ENCODE measurements at regions not wholly inside any gene's neighbourhood (a gene's known extent, or its start where the extent isn't known, plus 50 kb on each side); places are given as distances from the start of the nearest gene placed in this dataset.

DNA sequence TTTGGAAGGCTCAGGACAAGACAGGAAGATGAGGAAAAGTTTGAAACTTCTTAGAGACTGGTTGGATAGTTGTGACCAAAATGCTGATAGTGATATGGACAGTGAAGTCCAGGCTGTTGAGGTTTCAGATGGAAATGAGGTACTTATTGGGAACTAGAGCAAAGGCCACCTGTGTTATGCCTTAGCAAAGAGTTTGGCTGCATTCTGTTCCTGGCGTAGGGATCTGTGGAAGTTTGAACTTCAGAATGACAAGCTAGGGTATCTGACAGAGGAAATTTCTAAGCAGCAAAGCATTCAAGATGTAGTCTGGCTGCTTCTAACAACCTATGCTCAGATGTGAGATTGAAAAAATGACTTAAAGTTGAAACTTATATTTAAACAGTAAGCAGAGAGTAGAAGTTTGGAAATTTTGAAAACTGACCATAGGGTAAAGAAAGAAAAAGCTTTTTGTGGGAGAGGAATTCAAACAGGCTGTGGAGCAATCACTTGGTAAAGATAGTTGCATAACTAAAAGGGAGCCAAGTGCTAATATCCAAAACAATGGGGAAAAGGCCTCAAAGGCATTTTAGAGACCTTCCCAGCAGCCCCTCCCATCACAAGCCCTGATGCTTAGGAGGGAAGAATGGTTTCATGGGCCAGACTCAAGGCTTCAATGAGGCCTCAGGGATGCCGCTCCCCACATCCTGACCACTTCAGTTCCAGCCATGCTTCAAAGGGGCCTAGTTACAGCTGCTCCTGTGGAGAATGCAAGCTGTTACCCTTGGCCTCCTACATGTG, 415.1 kb downstream of the INHBA start:
- DNase-seq (ENCODE audit: unreplicated experiment) = no peak

GRCh38 chr7:41280491-41280890, 422.4 kb downstream of the INHBA start:
- Mint-ChIP-seq H3K36me3 (ENCODE audit: insufficient read depth, unreplicated experiment) (no peaks in the 10 kb centered on the region), H3K4me3 (ENCODE audit: unreplicated experiment) (no peak overlapping the region), H3K4me1 (ENCODE audit: insufficient read depth, unreplicated experiment) (no peaks in the 10 kb centered on the region), H3K27ac (ENCODE audit: low read depth, unreplicated experiment) (no peak overlapping the region), H3K27me3 (ENCODE audit: insufficient read depth, unreplicated experiment) (no peaks in the 10 kb centered on the region), H3K9me3 (ENCODE audit: unreplicated experiment) (no peaks in the 10 kb centered on the region)
- CTCF ChIA-PET = interaction anchor here (0.6 kb wide), 1 partner anchor 345 kb away, joined by 5 read pairs; no protein-coding TSS in a partner anchor
- TF ChIP-seq, protein P1, sequence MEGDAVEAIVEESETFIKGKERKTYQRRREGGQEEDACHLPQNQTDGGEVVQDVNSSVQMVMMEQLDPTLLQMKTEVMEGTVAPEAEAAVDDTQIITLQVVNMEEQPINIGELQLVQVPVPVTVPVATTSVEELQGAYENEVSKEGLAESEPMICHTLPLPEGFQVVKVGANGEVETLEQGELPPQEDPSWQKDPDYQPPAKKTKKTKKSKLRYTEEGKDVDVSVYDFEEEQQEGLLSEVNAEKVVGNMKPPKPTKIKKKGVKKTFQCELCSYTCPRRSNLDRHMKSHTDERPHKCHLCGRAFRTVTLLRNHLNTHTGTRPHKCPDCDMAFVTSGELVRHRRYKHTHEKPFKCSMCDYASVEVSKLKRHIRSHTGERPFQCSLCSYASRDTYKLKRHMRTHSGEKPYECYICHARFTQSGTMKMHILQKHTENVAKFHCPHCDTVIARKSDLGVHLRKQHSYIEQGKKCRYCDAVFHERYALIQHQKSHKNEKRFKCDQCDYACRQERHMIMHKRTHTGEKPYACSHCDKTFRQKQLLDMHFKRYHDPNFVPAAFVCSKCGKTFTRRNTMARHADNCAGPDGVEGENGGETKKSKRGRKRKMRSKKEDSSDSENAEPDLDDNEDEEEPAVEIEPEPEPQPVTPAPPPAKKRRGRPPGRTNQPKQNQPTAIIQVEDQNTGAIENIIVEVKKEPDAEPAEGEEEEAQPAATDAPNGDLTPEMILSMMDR (IDR thresholded peaks at IDR 0.05; ENCODE audit: unreplicated experiment) = no peak
- intact Hi-C loops (cut with micrococcal nuclease) = no loop called here
- DNase-seq (ENCODE audit: unreplicated experiment) = no peak
- POLR2A ChIA-PET = no interaction called here
- no TSS peak for BruUV-seq (replicated peaks)

More for the DNA sequence above, 415.1 kb downstream of the INHBA start:
- CTCF ChIA-PET = interaction anchor here (0.5 to 1.2 kb wide), 2 partner anchors 10 to 536 kb away, joined by 3 to 7 read pairs; no protein-coding TSS in a partner anchor
- Mint-ChIP-seq H3K27ac (ENCODE audit: low read depth, unreplicated experiment) (no peak overlapping the region), H3K4me1 (ENCODE audit: insufficient read depth, unreplicated experiment) (peaks cover 4% of the 10 kb centered on the region), H3K9me3 (ENCODE audit: unreplicated experiment) (no peaks in the 10 kb centered on the region), H3K36me3 (ENCODE audit: insufficient read depth, unreplicated experiment) (no peaks in the 10 kb centered on the region), H3K4me3 (ENCODE audit: unreplicated experiment) (no peak overlapping the region), H3K27me3 (ENCODE audit: insufficient read depth, unreplicated experiment) (no peaks in the 10 kb centered on the region)
- POLR2A ChIA-PET = no interaction called here
- intact Hi-C loops (cut with micrococcal nuclease) = no loop called here
- no TSS peak for BruUV-seq (replicated peaks)
- TF ChIP-seq, protein P1 (IDR thresholded peaks at IDR 0.05; ENCODE audit: unreplicated experiment) = no peak

DNA sequence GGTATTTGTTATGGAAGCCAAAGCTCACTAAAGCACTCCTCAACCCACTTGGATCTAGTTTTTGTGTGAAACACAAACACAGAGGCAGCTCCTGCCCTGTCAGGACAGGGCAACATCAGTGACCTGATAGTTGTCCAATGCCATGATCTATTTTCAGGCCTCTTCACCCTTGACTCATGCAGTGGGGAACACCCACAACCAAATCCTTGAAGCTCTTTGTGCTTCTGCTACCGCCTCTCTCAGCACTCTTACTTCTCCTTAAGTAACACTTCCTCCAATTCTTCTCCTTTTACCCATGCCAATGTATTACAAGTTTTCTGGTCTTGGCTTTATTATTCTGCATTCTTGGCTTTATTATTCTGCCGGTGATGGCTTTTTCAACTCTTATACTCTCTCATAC, 425.3 kb downstream of the INHBA start:
- Mint-ChIP-seq H3K36me3 (ENCODE audit: insufficient read depth, unreplicated experiment) (no peaks in the 10 kb centered on the region), H3K4me3 (ENCODE audit: unreplicated experiment) (no peak overlapping the region), H3K27me3 (ENCODE audit: insufficient read depth, unreplicated experiment) (no peaks in the 10 kb centered on the region), H3K4me1 (ENCODE audit: insufficient read depth, unreplicated experiment) (no peaks in the 10 kb centered on the region), H3K27ac (ENCODE audit: low read depth, unreplicated experiment) (no peak overlapping the region), H3K9me3 (ENCODE audit: unreplicated experiment) (no peaks in the 10 kb centered on the region)
- ChIA-PET CTCF (interaction anchor here (0.6 kb wide), 1 partner anchor 174 kb away, joined by 4 read pairs; no protein-coding TSS in a partner anchor), POLR2A (interaction anchor here (0.6 to 0.7 kb wide), 2 partner anchors 162 to 1755 kb away, joined by 3 read pairs; no protein-coding TSS in a partner anchor)
- DNase-seq (ENCODE audit: unreplicated experiment) = no peak
- no TSS peak for BruUV-seq (replicated peaks)
- intact Hi-C loops (cut with micrococcal nuclease) = no loop called here
- TF ChIP-seq, protein P1 (IDR thresholded peaks at IDR 0.05; ENCODE audit: unreplicated experiment) = no peak

GRCh38 chr7:41275255-41275654, 427.6 kb downstream of the INHBA start:
- ChIA-PET POLR2A (no interaction called here), CTCF (interaction anchor here (1.0 kb wide), 1 partner anchor 41 kb away, joined by 3 read pairs; no protein-coding TSS in a partner anchor)
- H3K36me3 Mint-ChIP-seq (ENCODE audit: insufficient read depth, unreplicated experiment) = no peaks in the 10 kb centered on the region
- no TSS peak for BruUV-seq (replicated peaks)
- no peak for DNase-seq (ENCODE audit: unreplicated experiment)
- H3K27me3 Mint-ChIP-seq (ENCODE audit: insufficient read depth, unreplicated experiment) = no peaks in the 10 kb centered on the region
- no peak overlapping the region for H3K27ac Mint-ChIP-seq (ENCODE audit: low read depth, unreplicated experiment)
- TF ChIP-seq, protein P1 (IDR thresholded peaks at IDR 0.05; ENCODE audit: unreplicated experiment) = no peak
- no peak overlapping the region for H3K4me3 Mint-ChIP-seq (ENCODE audit: unreplicated experiment)
- intact Hi-C loops (cut with micrococcal nuclease) = no loop called here
- H3K4me1 Mint-ChIP-seq (ENCODE audit: insufficient read depth, unreplicated experiment) = no peaks in the 10 kb centered on the region
- no peaks in the 10 kb centered on the region for H3K9me3 Mint-ChIP-seq (ENCODE audit: unreplicated experiment)

Data from MCF 10A (cell line).